ENCODE measurements at regions not wholly inside any gene's neighbourhood (a gene's known extent, or its start where the extent isn't known, plus 50 kb on each side); places are given as distances from the start of the nearest gene placed in this dataset.

- TF ChIP-seq CTCF (IDR thresholded peaks at IDR 0.05) (no peak), POLR2A (IDR thresholded peaks at IDR 0.05) (no peak)
These were observed 96.0 kb upstream of the GSE1 start for GRCh38 chr16:85517154-85517553.

Data from body of pancreas (tissue), 4 donors.